ENCODE measurements at regions not wholly inside any gene's neighbourhood (a gene's known extent, or its start where the extent isn't known, plus 50 kb on each side); places are given as distances from the start of the nearest gene placed in this dataset.

GRCh38 chr3:152054315-152054714, 180.9 kb downstream of the SUCNR1 start:
- DNase-seq (ENCODE audit: low read depth) = no peak

DNA sequence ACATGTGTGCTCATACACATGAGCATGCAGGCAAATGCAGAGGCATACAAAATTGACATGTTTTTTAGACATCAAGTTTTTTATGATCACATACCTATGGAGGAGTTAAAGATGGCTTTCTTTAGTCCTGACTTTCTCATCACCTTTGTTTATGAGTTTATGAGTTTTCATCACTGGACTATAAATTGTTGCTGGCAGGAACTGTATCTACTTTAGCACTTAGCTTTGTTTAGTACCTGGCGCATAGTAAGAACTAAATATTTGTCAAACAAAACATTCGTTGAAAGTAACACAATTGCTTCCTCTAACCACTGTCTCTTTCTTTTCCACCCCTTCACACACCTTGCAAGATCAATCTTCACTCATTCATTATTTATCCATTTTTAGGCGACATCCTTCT, 182.6 kb downstream of the SUCNR1 start:
- no peak for DNase-seq (ENCODE audit: low read depth)

DNA sequence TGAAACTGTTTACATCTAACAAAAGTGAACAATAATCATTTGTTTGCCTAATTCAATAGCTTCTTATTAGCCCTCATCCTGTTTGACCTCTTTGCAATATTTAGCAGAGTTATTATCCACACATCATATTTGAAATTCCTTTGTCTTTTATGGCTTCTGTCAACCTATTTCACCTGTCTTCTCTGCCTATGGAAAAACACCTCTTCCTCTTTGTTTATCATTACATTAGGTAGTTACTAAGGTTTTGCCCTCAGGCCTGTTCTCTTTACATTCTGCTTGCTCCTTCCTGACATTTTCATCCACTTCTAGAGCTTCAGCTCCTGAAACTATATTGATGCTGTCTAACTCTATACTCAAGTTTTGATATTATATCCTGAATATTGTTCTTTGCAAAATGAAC, 183.0 kb downstream of the SUCNR1 start:
- DNase-seq (ENCODE audit: low read depth) = no peak

DNA sequence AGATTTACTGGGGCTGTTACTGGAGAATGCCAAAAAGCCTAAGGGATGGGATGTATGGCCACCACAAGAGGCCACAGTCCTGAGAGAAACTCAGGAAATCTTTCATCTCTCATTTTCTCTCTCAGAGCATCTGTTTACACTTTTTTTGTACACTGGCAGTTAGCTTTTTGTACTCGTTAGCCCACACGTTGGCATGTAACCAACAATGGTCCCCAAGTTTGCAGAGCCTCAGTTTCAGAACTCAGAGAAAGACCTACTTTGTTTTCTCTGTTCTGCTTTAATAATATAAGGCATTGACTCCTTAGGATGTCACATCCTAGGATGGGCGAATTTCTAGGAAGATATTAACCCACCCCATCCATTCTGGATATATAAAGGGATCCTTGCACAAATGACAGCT, 183.5 kb downstream of the SUCNR1 start:
- no peak for DNase-seq (ENCODE audit: low read depth)

DNA sequence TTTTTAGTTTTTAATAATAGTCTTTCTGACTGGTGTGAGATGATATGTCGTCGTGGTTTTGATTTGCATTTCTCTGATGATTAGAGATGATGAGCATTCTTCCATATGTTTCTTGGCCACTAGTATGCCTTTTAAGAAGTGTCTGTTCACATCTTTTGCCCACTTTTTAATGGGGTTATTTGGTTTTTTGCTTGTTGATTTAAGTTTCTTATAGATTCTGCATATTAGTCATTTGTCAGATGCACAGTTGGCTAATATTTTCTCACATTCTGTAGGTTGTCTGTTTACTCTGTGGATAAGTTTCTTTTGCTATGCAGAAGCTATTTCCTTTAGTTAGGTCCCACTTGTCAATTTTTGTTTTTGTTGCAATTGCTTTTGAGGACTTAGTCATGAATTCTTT, 185.4 kb downstream of the SUCNR1 start:
- DNase-seq (ENCODE audit: low read depth) = no peak

- DNase-seq (ENCODE audit: low read depth) = no peak
Measured at GRCh38 chr3:152060701-152061100, 187.3 kb downstream of the SUCNR1 start.

- no peak for DNase-seq (ENCODE audit: low read depth)
Measured at GRCh38 chr3:152061296-152061695, 187.9 kb downstream of the SUCNR1 start.

DNA sequence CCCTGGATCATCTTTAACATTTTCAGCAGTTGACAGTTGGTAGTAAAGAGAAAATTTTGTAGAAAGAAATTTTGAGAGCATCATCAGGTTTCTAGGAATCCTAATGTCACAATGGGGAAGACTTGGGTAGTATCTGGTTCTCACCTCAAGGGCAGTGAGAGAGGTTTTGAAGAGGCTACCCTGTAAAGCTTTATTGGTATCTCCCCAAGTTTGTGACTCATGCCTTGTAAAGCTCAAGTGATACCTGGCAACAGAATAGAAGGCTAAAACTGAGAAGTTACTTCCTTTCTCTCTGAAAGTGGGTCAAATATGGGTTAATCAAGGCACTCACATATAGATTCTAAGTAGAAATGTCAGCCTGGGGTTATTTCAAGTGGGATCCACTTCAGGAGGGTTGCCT, 196.4 kb downstream of the SUCNR1 start:
- no peak for DNase-seq (ENCODE audit: low read depth)

GRCh38 chr3:152071315-152071714, 197.4 kb upstream of the MBNL1 start:
- DNase-seq (ENCODE audit: low read depth) = no peak

GRCh38 chr3:152071924-152072323, 196.8 kb upstream of the MBNL1 start:
- no peak for DNase-seq (ENCODE audit: low read depth)

GRCh38 chr3:152073267-152073666, 195.5 kb upstream of the MBNL1 start:
- DNase-seq (ENCODE audit: low read depth) = no peak

GRCh38 chr3:152076148-152076547, 192.6 kb upstream of the MBNL1 start:
- DNase-seq (ENCODE audit: low read depth) = no peak

DNA sequence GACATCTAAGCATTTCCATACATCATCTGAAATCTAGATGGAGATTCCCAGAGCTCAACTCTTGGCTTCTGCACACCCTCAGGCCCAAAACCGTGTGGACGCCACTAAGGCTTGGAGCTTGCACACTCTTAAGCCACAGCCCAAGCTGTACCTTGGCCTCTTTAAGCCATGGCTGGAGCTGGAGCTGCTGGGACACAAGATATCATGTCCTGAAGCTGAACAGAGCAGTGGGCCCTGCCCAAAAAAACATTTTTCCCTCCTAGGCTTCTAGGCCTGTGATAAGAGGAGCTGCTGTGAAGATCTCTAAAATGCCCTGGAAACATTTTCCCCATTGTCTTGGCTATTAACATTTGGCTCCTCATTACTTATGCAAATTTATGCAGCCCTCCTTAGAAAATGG, 188.7 kb upstream of the MBNL1 start:
- no peak for DNase-seq (ENCODE audit: low read depth)

DNA sequence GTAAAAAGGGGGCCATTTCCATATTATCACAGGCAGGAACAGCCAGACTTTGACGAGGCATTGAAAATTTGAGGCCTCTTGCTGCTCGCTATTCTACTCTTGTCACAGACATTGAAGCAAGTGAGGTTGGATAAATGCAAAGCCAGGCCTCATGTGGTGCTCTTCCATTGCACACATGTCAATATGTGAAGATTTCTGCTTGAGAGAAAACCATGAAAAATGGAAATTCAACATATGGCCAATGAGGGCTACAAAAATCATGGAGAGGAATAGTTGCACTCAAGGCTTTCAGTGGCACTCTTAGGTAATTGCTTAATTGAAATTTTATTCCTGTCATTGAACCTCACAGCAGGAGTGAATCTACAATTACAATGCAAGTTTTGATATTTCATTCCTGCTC, 185.6 kb upstream of the MBNL1 start:
- DNase-seq (ENCODE audit: low read depth) = no peak

GRCh38 chr3:152084441-152085158, 184.1 kb upstream of the MBNL1 start:
- no peak for DNase-seq (ENCODE audit: low read depth)

- DNase-seq (ENCODE audit: low read depth) = no peak
Measured at GRCh38 chr3:152087153-152087552, 181.6 kb upstream of the MBNL1 start.

DNA sequence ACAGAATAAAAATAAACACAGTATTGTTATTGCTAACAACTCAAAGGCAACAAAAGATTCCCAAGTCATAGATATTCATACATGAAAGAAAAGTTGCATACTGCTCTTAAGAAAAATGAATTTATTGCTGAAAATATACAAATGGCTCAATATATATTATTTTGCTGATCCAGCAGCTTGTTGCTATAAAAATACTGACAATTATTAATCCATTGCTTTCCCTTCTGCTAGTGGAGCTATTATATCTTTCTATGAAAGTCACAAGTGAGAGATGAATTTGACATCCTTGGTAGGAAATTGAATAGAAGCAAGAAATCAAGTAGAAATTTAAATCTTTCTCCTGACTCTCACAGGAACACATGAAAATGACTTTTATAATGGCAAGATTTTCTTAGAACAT, 179.2 kb upstream of the MBNL1 start:
- DNase-seq (ENCODE audit: low read depth) = no peak

- DNase-seq (ENCODE audit: low read depth) = no peak
Measured at GRCh38 chr3:152091725-152092124, 177.0 kb upstream of the MBNL1 start.

- no peak for DNase-seq (ENCODE audit: low read depth)
Measured at GRCh38 chr3:152093901-152094300, 174.8 kb upstream of the MBNL1 start.

- no peak for DNase-seq (ENCODE audit: low read depth)
Measured at GRCh38 chr3:152094406-152094805, 174.3 kb upstream of the MBNL1 start.

DNA sequence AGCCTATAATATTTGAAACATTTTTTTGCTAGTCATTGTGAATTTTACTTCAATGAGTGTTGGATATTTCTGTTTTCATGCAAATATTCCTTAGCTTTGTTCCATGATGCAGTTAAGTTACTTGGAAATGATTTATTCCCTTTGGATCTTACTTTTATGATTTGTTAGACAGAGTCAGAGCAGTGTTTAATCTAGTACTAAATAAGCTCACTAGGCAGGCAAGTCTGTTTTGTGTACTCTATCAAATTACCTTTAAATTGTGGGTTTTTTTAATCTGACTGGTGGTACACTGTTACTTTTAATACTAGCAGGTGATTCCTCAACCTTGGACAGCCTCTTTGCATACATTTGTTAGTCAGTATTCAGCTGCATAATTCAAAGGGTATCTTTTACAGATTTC, 173.3 kb upstream of the MBNL1 start:
- no peak for DNase-seq (ENCODE audit: low read depth)

GRCh38 chr3:152096280-152096906, 172.3 kb upstream of the MBNL1 start:
- no peak for DNase-seq (ENCODE audit: low read depth)

GRCh38 chr3:152097120-152097519, 171.6 kb upstream of the MBNL1 start:
- no peak for DNase-seq (ENCODE audit: low read depth)

DNA sequence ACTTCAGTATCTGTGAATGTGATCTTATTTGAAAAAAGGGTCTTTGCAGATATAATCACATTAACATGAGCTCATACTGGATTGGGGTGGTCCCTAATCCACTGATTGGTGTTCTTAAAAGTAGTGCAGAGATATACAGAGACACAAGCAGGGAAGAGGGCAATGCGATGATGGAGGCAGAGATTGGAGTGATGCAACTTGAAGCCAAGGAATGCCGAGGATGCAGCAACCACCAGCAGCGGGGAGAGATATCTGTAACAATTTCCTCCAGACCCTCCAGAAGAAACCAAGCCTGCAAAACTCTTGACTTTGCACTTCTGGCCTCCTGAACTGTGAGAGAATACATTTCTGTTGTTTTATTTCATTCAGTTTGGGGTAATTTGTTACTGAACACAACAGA, 171.0 kb upstream of the MBNL1 start:
- no peak for DNase-seq (ENCODE audit: low read depth)
